GM18520 (cell line): ENCODE measurements at regions not wholly inside any gene's neighbourhood (a gene's known extent, or its start where the extent isn't known, plus 50 kb on each side); places are given as distances from the start of the nearest gene placed in this dataset.

ENCODE experiments used
- ATAC-seq: cut with Tn5 transposase; IDR thresholded peaks from one replicate; pipeline ENCODE4 v1.9.1; 2021; ENCODE audit not compliant: unreplicated experiment

- ATAC-seq: peak; percentile 3
Measured at GRCh38 chr3:42013691-42014457, 52.0 kb upstream of the ULK4 start.

GRCh38 chr3:42012935-42013690, 51.2 kb upstream of the ULK4 start:
- peak; percentile 65 for ATAC-seq

- ATAC-seq: peak; percentile 15
Measured at GRCh38 chr3:42012383-42012934, 50.6 kb upstream of the ULK4 start.
